Activated T-cell treated with anti-CD3 and anti-CD28 coated beads, Interleukin-2, amount 50 U/mL, for 72 hours (primary cell): ENCODE measurements at regions not wholly inside any gene's neighbourhood (a gene's known extent, or its start where the extent isn't known, plus 50 kb on each side); places are given as distances from the start of the nearest gene placed in this dataset.

Experiments
- ATAC-seq, 2 donors: fragments of 150-1000 bp; cut with Tn5 transposase; replicated peaks in 1 of 2; 2 replicates each; pipeline ENCODE4 v1.10.0; 2021; ENCODE audit warnings: moderate library complexity in 2 of 2, mild to moderate bottlenecking in 1 of 2
- DNase-seq, 2 donors: peaks; one replicate each; pipeline ENCODE4 v3.0.0; 2021 to 2022; ENCODE audit warnings: mixed read lengths in 1 of 2
- H3K27ac Mint-ChIP-seq: one replicate; pipeline ENCODE4 v1.8.0; 2022; ENCODE audit warnings: mild to moderate bottlenecking, moderate library complexity, mixed read lengths
- H3K27me3 Mint-ChIP-seq: one replicate; pipeline ENCODE4 v1.8.0; 2022; ENCODE audit warnings: low read depth, mixed read lengths
- H3K36me3 Mint-ChIP-seq, 2 donors: one replicate each; pipeline ENCODE4 v1.8.0; 2022; ENCODE audit warnings: mixed read lengths in 2 of 2, mild to moderate bottlenecking in 1 of 2; ENCODE audit not compliant: insufficient read depth in 2 of 2
- H3K4me1 Mint-ChIP-seq: one replicate; pipeline ENCODE4 v1.8.0; 2022; ENCODE audit warnings: low read depth, mixed read lengths
- H3K4me3 Mint-ChIP-seq, 2 donors: one replicate each; pipeline ENCODE4 v1.8.0; 2022; ENCODE audit warnings: mild to moderate bottlenecking in 2 of 2, mixed read lengths in 2 of 2, moderate library complexity in 2 of 2
- H3K9me3 Mint-ChIP-seq, 2 donors: one replicate each; pipeline ENCODE4 v1.8.0; 2022; ENCODE audit warnings: mixed read lengths in 2 of 2

DNA sequence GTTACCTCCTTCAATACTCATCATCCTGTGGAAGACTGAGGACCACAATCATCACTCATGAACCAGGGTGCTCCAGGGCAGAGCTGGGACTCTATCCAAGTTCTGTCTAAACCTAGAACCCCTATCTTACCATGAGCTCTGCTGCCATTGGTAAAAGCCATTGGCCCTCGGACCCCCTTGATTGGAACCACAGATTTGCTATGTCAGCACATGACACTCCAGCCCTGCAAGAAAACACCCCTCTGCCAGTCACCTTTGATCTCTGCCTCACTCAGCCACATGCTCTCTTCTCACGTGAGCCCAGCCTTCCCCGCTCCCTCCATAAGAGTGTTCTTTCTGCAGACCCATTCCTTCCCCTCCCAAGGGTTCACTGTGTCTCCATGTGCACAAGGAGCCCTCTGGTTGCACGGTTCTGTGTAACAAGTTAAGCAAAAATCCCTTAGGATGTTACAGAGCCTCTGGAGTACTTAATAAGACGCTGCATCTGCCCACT is 468.8 kb upstream of the DYNLRB2 start:
- Mint-ChIP-seq H3K4me3 (no peak overlapping the region), H3K27me3 (no peaks in the 10 kb centered on the region), H3K9me3 (no peaks in the 10 kb centered on the region), H3K4me1 (no peaks in the 10 kb centered on the region), H3K27ac (no peak overlapping the region), H3K36me3 (no peaks in the 10 kb centered on the region)
- ATAC-seq: no peak
- no peak for DNase-seq

DNA sequence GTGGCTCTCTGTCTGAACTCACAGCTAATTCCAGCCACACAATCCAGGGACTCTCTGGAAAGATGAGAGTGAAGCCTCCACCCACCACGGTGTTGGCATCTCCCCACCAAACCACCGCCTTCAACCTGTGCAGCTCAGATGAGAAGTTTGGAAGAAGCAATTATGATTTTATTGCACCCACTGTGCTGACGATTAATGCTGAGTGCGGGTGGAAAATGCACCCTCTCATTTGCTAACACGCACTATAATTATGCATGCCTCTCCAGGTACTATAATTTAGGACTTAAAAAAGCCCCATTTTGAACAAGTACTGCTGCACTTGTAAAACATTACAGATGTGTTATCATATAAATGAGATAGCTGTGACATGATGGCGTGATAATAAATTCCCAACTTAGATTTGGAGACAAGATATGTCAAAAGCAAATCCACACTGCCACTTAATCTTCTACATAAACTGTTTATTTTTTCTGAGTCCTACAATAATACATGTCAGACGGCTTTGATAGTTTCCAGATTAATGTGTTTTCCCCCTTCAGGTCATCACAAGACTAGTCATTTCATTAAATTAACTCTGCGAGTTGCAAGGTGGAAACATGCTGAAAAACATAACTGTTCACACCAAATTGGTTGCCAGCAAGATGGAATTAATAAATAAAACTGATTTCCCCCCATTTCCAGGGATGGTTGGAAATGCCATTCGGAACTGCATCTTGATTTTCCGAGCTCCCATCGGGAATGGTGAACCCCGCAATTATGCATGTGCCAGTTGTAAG is 466.5 kb upstream of the MAF start:
- no peak overlapping the region for H3K4me3 Mint-ChIP-seq
- H3K36me3 Mint-ChIP-seq: no peaks in the 10 kb centered on the region
- H3K27ac Mint-ChIP-seq: no peak overlapping the region
- no peaks in the 10 kb centered on the region for H3K9me3 Mint-ChIP-seq
- ATAC-seq (no peak), DNase-seq (no peak)
- no peaks in the 10 kb centered on the region for H3K4me1 Mint-ChIP-seq
- no peaks in the 10 kb centered on the region for H3K27me3 Mint-ChIP-seq

DNA sequence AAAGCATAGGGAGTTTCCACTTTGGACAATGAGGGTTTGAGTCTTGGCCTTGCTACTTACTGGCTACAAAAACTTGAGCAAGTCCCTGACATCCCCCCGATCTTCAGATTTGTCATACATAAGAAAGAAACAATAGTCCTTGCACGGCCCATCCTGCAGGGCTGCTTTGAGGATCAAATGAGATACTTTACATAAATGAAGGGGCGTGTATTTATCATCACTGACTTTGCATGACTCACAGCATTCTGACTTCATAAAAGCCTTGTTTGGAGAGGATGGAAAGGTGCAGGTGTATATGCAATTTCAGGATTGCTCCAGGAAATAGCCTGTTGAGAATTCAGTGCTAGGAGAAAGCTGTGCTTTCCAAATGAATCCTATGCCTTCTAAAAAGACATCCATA is 465.0 kb upstream of the MAF start:
- Mint-ChIP-seq H3K27ac (no peak overlapping the region), H3K36me3 (no peaks in the 10 kb centered on the region), H3K27me3 (no peaks in the 10 kb centered on the region), H3K4me1 (no peaks in the 10 kb centered on the region), H3K9me3 (peaks cover 0 to 2% of the 10 kb centered on the region in 2 donors), H3K4me3 (no peak overlapping the region)
- no peak for DNase-seq
- ATAC-seq: no peak

DNA sequence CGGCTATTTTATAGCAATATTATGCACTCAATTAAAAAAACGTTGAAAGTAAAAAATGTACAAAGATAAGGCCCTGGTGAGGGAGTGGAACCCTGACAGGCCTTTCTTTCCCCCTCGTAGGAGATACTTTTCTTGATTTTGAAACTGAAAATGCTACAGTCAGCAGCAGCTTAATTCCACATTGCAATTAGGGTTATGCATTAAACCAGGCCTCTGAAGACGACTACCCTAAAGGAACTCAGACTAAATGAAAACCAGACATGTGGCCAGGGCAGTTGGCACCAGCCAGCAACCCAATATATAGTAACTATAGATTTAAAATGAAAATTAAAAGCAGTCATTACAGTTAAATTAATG is 463.2 kb upstream of the MAF start:
- ATAC-seq (no peak), DNase-seq (no peak)
- Mint-ChIP-seq H3K4me1 (no peaks in the 10 kb centered on the region), H3K4me3 (no peak overlapping the region), H3K27ac (no peak overlapping the region), H3K9me3 (peaks cover 0 to 2% of the 10 kb centered on the region in 2 donors), H3K27me3 (no peaks in the 10 kb centered on the region), H3K36me3 (no peaks in the 10 kb centered on the region)

DNA sequence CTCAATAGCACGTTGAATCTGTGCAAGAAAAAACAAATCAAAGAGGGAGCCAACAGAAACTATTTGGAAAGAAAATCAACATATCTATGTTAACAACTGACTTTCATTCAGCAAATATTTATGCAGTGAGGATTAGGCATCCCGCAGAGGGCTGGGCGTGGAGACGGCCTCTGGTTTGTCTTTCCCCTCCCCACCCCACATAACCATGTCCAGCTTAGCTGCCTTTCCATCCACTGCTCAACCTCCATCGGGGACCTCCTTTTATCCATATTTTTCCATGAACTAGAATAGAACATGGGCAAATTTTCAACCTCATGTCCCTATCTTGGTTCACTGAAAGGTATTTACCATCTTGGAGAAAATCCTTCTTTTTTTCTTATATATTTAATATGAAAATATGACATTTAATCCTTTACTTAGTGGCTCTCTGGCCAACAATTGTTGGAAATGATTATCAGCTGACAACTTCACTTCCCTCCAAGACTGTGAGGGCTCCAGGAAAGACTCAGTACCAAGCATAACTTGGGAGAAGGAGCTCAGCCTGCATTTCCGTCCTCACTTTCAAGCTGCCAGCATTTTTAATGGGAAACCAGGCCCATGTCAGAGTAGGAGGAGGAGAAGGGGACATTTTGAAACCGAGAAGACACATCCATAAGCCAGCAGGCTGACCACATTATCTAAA is 462.6 kb upstream of the MAF start:
- Mint-ChIP-seq H3K4me1 (no peaks in the 10 kb centered on the region), H3K27me3 (no peaks in the 10 kb centered on the region), H3K9me3 (peaks cover 0 to 2% of the 10 kb centered on the region in 2 donors), H3K27ac (no peak overlapping the region), H3K4me3 (no peak overlapping the region), H3K36me3 (no peaks in the 10 kb centered on the region)
- ATAC-seq: no peak
- DNase-seq: no peak

DNA sequence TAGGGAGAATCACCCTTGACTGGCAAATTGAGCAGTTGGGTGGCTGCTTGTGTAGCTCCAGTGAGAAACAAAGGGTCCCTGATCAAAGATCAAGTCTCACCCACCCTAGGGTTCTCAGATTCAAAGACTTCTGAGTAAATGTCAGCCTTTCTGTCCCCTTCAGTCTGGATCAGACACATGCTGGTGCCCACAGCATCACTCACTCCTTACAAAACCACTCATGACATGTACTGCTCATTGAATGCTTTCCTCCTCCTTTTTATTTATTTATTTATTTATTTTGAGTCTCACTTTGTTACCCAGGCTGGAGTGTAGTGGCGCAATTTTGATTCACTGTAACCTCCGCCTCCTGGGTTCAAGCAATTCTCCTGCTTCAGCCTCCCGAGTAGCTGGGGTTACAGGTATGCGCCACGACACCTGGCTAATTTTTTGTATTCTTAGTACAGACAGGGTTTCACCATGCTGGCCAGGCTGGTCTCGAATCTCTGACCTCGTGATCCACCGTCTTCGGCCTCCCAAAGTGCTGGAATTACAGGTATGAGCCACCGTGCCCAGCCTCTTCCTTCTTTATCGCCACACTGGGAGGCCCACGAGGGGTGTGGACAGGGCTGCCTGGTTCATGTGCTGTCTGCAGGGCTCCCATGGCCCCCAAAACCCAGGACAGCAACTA is 462.0 kb upstream of the MAF start:
- H3K27ac Mint-ChIP-seq: no peak overlapping the region
- no peaks in the 10 kb centered on the region for H3K36me3 Mint-ChIP-seq
- no peak for DNase-seq
- no peak overlapping the region for H3K4me3 Mint-ChIP-seq
- peaks cover 0 to 2% of the 10 kb centered on the region in 2 donors for H3K9me3 Mint-ChIP-seq
- H3K27me3 Mint-ChIP-seq: no peaks in the 10 kb centered on the region
- no peaks in the 10 kb centered on the region for H3K4me1 Mint-ChIP-seq
- ATAC-seq: no peak

DNA sequence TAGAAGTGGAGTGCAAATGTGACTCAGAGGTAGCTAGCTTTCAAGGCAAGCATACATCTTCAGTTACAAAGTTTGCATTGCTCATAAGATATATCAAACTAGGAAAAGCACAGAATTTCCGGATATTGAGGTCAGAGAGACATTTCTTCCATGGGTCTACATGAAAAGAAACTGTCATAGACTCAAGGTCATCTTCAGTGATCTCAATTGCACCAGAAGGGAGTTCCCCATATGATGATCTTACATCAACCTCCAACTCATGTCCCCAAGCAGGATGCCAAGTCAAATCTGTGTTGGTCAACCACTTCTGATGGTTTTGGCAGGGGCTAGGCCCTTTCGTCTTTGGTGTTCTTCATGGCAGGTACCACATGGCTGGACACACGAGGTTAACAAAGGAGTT is 459.9 kb upstream of the MAF start:
- Mint-ChIP-seq H3K27me3 (no peaks in the 10 kb centered on the region), H3K4me1 (no peaks in the 10 kb centered on the region), H3K27ac (peak overlapping the region; percentile 54), H3K4me3 (no peak overlapping the region), H3K36me3 (no peaks in the 10 kb centered on the region), H3K9me3 (peaks cover 0 to 2% of the 10 kb centered on the region in 2 donors)
- DNase-seq (peak in 1 of 2 donors; percentile 3), ATAC-seq (peak in 1 of 2 donors; percentile 81)

DNA sequence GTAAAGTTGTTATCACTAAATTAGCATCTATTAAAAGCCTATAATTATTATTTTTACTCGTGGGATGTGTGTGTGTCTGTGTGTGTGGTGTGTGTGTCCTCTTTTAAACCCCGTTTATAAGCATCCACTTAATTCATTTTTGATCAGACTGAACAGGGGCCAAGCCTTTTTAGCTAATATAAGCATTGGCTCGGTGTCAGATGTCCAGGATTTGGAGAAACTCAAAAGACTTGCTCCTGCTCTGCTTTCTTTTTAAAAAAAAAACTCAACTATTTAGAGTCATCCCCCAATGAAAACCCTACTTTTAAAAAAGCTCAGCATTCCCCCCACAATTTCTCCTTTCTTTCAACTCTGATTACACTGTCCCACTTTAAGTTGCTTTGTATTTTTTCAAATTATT is 459.3 kb upstream of the MAF start:
- ATAC-seq (no peak), DNase-seq (no peak)
- Mint-ChIP-seq H3K27ac (peak overlapping the region; percentile 54), H3K9me3 (peaks cover 0 to 2% of the 10 kb centered on the region in 2 donors), H3K27me3 (no peaks in the 10 kb centered on the region), H3K4me3 (no peak overlapping the region), H3K4me1 (no peaks in the 10 kb centered on the region), H3K36me3 (no peaks in the 10 kb centered on the region)

DNA sequence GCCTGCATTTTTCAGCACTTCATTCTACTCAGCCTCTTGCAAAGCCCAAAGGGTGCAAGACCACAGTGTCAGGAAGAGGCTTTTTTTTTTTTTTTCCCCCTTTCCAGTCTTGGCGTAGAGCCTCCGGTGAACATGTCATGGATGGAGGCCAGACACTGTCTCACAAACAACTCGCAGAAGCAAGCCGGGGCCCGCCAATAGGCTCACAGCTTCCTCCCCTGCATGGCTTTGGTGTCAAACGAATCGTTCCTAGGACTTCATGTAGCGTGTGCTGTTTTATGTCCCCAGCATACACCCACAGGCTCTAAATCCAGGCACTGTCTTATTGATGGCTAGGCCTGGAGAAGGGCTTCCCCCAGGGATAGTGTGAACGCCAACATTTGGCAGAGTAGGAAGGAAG is 457.7 kb upstream of the MAF start:
- no peaks in the 10 kb centered on the region for H3K36me3 Mint-ChIP-seq
- H3K27ac Mint-ChIP-seq: no peak overlapping the region
- no peak overlapping the region for H3K4me3 Mint-ChIP-seq
- no peaks in the 10 kb centered on the region for H3K4me1 Mint-ChIP-seq
- ATAC-seq (no peak), DNase-seq (no peak)
- H3K27me3 Mint-ChIP-seq: no peaks in the 10 kb centered on the region
- peaks cover 0 to 2% of the 10 kb centered on the region in 2 donors for H3K9me3 Mint-ChIP-seq

DNA sequence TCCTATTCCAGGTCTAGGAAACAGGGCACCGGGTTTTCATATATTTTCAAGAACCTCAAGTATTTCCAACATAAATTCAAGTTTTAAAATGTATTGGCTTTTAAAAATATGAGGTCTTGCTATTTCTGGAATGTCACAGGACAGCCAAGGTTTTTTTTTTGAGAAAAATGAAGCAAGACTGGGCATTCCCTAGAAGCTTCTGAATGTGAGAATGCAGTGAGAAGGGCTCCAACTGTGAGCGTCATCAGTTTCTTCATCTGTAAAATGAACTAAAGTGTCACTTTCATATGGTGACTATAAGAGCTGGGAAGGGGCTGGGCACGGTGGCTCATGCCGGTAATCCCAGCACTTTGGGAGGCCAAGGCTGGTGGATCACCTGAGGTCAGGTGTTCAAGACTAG is 455.8 kb upstream of the MAF start:
- ATAC-seq: no peak
- no peaks in the 10 kb centered on the region for H3K9me3 Mint-ChIP-seq
- no peak for DNase-seq
- H3K36me3 Mint-ChIP-seq: no peaks in the 10 kb centered on the region
- no peaks in the 10 kb centered on the region for H3K4me1 Mint-ChIP-seq
- no peaks in the 10 kb centered on the region for H3K27me3 Mint-ChIP-seq
- no peak overlapping the region for H3K4me3 Mint-ChIP-seq
- H3K27ac Mint-ChIP-seq: no peak overlapping the region

DNA sequence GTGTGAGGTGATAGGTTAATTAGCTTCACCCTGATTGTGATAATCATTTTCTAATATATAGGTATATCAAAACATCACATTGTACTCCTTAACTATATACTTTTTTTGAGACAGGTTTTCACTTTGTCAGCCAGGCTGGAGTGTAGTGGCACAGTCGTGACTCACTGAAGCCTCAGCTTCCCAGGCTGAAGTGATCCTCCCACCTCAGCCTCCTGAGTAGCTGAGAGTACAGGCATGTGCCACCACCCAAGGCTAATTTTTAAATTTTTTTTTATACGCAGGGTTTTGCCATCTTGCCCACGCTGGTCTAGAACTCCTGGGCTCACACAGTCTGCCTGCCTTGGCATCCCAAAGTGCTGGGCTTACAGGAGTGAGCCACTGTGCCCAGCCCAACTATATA is 455.3 kb upstream of the MAF start:
- H3K27me3 Mint-ChIP-seq: no peaks in the 10 kb centered on the region
- H3K27ac Mint-ChIP-seq: no peak overlapping the region
- ATAC-seq (no peak), DNase-seq (no peak)
- no peak overlapping the region for H3K4me3 Mint-ChIP-seq
- H3K9me3 Mint-ChIP-seq: no peaks in the 10 kb centered on the region
- H3K36me3 Mint-ChIP-seq: no peaks in the 10 kb centered on the region
- H3K4me1 Mint-ChIP-seq: no peaks in the 10 kb centered on the region

DNA sequence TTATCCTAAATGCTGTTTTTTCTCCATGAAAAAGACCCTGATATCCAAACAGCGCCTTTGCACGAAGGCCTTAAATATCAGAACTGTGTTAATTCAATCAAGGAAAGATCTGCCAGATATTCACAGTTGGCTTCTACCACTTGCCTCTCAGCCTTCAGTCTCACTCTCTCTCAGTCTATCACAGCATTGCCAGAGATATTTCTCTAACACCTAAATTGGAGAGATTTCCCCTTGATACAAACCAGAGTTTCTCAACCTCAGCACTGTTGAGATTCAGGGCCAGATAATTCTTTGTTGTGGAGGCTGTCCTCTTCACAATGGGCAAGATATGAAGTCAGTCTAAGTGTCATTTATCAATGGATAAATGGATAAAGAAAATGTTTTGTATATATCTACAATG is 454.1 kb upstream of the MAF start:
- H3K36me3 Mint-ChIP-seq: no peaks in the 10 kb centered on the region

DNA sequence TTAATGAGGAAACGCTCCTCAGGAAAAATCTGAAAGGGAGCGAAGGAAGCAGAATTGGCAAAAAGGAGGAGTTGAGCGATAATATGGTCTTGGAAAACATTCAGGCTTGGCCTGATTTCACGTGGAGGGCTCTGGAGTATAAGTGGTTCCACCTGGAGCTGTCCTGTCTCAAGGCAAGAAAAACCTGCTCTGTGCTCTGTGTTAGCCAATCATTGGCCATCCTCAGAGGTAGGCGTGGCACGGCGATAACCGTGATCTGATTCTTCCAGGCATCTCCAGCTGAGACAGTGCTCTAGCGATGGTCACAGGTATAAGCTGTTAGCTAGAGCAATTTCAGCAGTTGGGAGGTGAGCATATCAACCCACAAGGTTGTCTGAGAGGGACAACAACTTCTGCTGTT is 450.5 kb upstream of the MAF start:
- Mint-ChIP-seq H3K9me3 (no peaks in the 10 kb centered on the region), H3K27ac (no peak overlapping the region), H3K36me3 (no peaks in the 10 kb centered on the region), H3K4me3 (no peak overlapping the region), H3K27me3 (no peaks in the 10 kb centered on the region), H3K4me1 (no peaks in the 10 kb centered on the region)
- ATAC-seq (no peak), DNase-seq (no peak)

More for the DNA sequence above, 454.1 kb upstream of the MAF start:
- Mint-ChIP-seq H3K27me3 (no peaks in the 10 kb centered on the region), H3K4me3 (no peak overlapping the region), H3K27ac (no peak overlapping the region), H3K4me1 (no peaks in the 10 kb centered on the region), H3K9me3 (no peaks in the 10 kb centered on the region)
- no peak for DNase-seq
- no peak for ATAC-seq
